DOHH2 (cell line): ENCODE measurements at regions not wholly inside any gene's neighbourhood (a gene's known extent, or its start where the extent isn't known, plus 50 kb on each side); places are given as distances from the start of the nearest gene placed in this dataset.

Experiments
- EZH2phosphoT487 ChIP-seq: fragments of 200-600 bp; sonication (generic); IDR thresholded peaks from 2 replicates; pipeline ENCODE4 v1.6.1; 2017; ENCODE audit warnings: borderline replicate concordance, mild to moderate bottlenecking, antibody characterized with exemption, low read length, moderate library complexity, mixed read lengths
- TF ChIP-seq, protein P1 (sequence below): fragments of 200-600 bp; sonication (generic); IDR thresholded peaks from one replicate; pipeline ENCODE4 v1.5.1; 2014; ENCODE audit warnings: antibody characterized with exemption, mild to moderate bottlenecking, low read depth, low read length; ENCODE audit not compliant: poor library complexity, severe bottlenecking

DNA sequence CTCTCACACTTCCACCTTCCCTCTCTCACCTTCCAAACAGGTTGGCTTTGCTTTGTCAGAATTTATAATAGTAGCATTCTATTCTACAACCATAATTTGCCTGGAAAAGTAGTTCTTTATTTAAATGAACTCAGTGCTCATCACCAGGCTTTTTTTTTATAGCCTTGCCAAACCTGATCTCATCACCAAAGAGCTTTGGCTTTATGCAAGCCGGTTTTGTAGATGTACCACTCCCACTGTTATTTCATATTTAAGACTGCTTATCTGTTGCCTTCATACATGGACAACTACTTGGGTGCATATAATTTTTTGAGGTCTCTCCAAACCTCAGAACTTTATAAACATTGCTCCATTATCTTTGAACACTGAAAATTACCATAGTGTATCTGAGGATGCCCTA, 246.1 kb upstream of the PPP2R3A start:
- TF ChIP-seq, protein P1, sequence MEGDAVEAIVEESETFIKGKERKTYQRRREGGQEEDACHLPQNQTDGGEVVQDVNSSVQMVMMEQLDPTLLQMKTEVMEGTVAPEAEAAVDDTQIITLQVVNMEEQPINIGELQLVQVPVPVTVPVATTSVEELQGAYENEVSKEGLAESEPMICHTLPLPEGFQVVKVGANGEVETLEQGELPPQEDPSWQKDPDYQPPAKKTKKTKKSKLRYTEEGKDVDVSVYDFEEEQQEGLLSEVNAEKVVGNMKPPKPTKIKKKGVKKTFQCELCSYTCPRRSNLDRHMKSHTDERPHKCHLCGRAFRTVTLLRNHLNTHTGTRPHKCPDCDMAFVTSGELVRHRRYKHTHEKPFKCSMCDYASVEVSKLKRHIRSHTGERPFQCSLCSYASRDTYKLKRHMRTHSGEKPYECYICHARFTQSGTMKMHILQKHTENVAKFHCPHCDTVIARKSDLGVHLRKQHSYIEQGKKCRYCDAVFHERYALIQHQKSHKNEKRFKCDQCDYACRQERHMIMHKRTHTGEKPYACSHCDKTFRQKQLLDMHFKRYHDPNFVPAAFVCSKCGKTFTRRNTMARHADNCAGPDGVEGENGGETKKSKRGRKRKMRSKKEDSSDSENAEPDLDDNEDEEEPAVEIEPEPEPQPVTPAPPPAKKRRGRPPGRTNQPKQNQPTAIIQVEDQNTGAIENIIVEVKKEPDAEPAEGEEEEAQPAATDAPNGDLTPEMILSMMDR: no peak
- no peak for TF ChIP-seq EZH2phosphoT487
